Tibial nerve (tissue), 4 donors: ENCODE measurements at regions not wholly inside any gene's neighbourhood (a gene's known extent, or its start where the extent isn't known, plus 50 kb on each side); places are given as distances from the start of the nearest gene placed in this dataset.

ENCODE experiments used
- CTCF ChIP-seq, 5 experiments: fragments of 200-600 bp in 3 of 5; fragments of 450-650 bp in 2 of 5; sonication (generic) in 3 of 5; IDR thresholded peaks; one replicate each; pipeline ENCODE4 v1.5.1; 2016 to 2019; ENCODE audit warnings: antibody characterized with exemption in 5 of 5, mild to moderate bottlenecking in 3 of 5, moderate library complexity in 2 of 5
- EP300 ChIP-seq, 2 donors: sonication (generic); formaldehyde crosslinking; IDR thresholded peaks; one replicate each; pipeline ENCODE4 v1.6.1; 2017; ENCODE audit warnings: antibody characterized with exemption in 2 of 2, mild to moderate bottlenecking in 1 of 2
- POLR2A ChIP-seq, 2 donors: fragments of 450-650 bp; IDR thresholded peaks; one replicate each; pipeline ENCODE4 v1.6.1; 2017; ENCODE audit warnings: antibody characterized with exemption in 2 of 2, mild to moderate bottlenecking in 2 of 2, moderate library complexity in 2 of 2

DNA sequence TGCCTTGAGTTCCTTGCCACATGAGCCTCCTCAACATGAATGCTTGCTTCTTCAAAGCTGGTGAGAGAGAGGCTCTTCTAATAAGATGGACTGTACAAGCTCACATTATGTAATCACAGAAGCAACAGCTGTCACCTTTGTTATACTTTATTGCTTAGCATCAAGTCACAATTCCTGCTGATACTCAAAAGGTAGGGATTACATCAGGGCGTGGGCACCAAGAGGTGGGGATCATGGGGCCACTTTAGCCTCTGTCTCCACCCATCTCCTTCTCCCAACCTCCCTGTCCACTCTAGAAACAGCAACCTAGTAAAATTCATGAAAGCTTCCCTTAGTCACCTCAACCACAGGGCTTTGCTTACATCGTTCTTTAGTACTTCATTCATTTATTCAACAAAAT lies 95.9 kb downstream of the FAM43A start:
- TF ChIP-seq CTCF (IDR thresholded peaks at IDR 0.05): no peak
- TF ChIP-seq POLR2A (IDR thresholded peaks at IDR 0.05): no peak
- no peak for TF ChIP-seq EP300 (IDR thresholded peaks at IDR 0.05)
